Endothelial cell of umbilical vein (primary cell): ENCODE measurements at regions not wholly inside any gene's neighbourhood (a gene's known extent, or its start where the extent isn't known, plus 50 kb on each side); places are given as distances from the start of the nearest gene placed in this dataset.

Experiments
- BruUV-seq: library from RNA; stranded (reverse); fragments of 400-500 nt; replicated peaks from 2 replicates; lab custom pipeline; 2021; lab: Mats Ljungman, UMichigan
- CTCF ChIA-PET: fragments of 300-600, 350-600 bp; sonication (Branson Sonifier 250); formaldehyde crosslinking; loops from one replicate; lab custom pipeline; 2021; ENCODE audit warnings: antibody characterized with exemption, inconsistent platforms; lab: Charles Lee
- POLR2A ChIA-PET: fragments of 300-600, 350-600 bp; sonication (Branson Sonifier 250); formaldehyde crosslinking; loops from one replicate; lab custom pipeline; 2021; ENCODE audit warnings: antibody characterized with exemption, inconsistent platforms; lab: Charles Lee
- DNase-seq: peaks from one replicate; pipeline ENCODE4 v3.0.0-alpha.2; 2011; ENCODE audit warnings: low read depth, low spot score
- FAIRE-seq: peaks from 2 replicates; lab custom pipeline; 2011; peaks lifted over from hg19 to GRCh38; lab: Jason Lieb, UNC
- H2AFZ ChIP-seq: 2 replicates; pipeline ENCODE4 v1.6.0; 2012; ENCODE audit warnings: low read depth, low read length, control low read depth, inconsistent platforms
- H3K27ac ChIP-seq: 2 replicates; pipeline ENCODE4 v1.5.1; 2011; ENCODE audit warnings: low read depth, mild to moderate bottlenecking, control low read depth, low read length, moderate library complexity; ENCODE audit not compliant: insufficient read depth
- H3K27me3 ChIP-seq, 2 experiments: 2 replicates each; pipeline versions ENCODE4 v1.6.0 to v1.6.1; 2011; ENCODE audit warnings: low read length in 2 of 2, mixed read lengths in 1 of 2; ENCODE audit not compliant: control insufficient read depth in 2 of 2, insufficient read depth in 2 of 2
- H3K36me3 ChIP-seq, 2 experiments: 2 replicates in 1 of 2; 3 replicates in 1 of 2; pipeline ENCODE4 v1.5.1; 2011; ENCODE audit warnings: low read length in 2 of 2, mild to moderate bottlenecking in 1 of 2, moderate library complexity in 1 of 2; ENCODE audit not compliant: control insufficient read depth in 2 of 2, insufficient read depth in 2 of 2; ENCODE audit errors: extremely low read depth in 1 of 2
- H3K4me1 ChIP-seq: 3 replicates; pipeline ENCODE4 v1.5.1; 2011; ENCODE audit warnings: mild to moderate bottlenecking, low read length; ENCODE audit not compliant: control insufficient read depth, insufficient read depth; ENCODE audit errors: extremely low read depth
- H3K4me2 ChIP-seq: 2 replicates; pipeline ENCODE4 v1.6.1; 2011; ENCODE audit warnings: low read length, control low read depth, mixed read lengths; ENCODE audit not compliant: insufficient read depth
- H3K4me3 ChIP-seq, 3 experiments: fragments of 200-600 bp in 1 of 3; sonication (generic), shearing (Covaris generic) in 1 of 3; replicated peaks in 1 of 3; 2 replicates each; pipeline ENCODE4 v1.5.1; 2011 to 2016; ENCODE audit warnings: control low read depth in 3 of 3, low read length in 3 of 3, mild to moderate bottlenecking in 2 of 3, inconsistent platforms in 1 of 3, low read depth in 1 of 3, moderate library complexity in 1 of 3; ENCODE audit not compliant: insufficient read depth in 1 of 3
- H3K79me2 ChIP-seq: 2 replicates; pipeline ENCODE4 v1.6.0; 2012; ENCODE audit warnings: low read length, inconsistent platforms; ENCODE audit not compliant: control insufficient read depth, insufficient read depth
- H3K9ac ChIP-seq: replicated peaks from 2 replicates; pipeline ENCODE3; 2011; ENCODE audit warnings: low read length, control low read depth; ENCODE audit not compliant: insufficient read depth; ENCODE audit errors: extremely low read depth
- H3K9me1 ChIP-seq: replicated peaks from 3 replicates; pipeline ENCODE4 v1.6.0; 2011; ENCODE audit warnings: mild to moderate bottlenecking, low read length; ENCODE audit not compliant: control insufficient read depth, insufficient read depth; ENCODE audit errors: extremely low read depth
- H3K9me3 ChIP-seq: replicated peaks from 2 replicates; pipeline ENCODE4 v1.5.1; 2012; ENCODE audit warnings: low read length, inconsistent platforms; ENCODE audit not compliant: control insufficient read depth, insufficient read depth
- H4K20me1 ChIP-seq: replicated peaks from 2 replicates; pipeline ENCODE3; 2011; ENCODE audit warnings: mild to moderate bottlenecking, low read length; ENCODE audit not compliant: control insufficient read depth, insufficient read depth; ENCODE audit errors: extremely low read depth
- EZH2 ChIP-seq: IDR thresholded peaks from 2 replicates; pipeline ENCODE4 v1.6.1; 2012; ENCODE audit warnings: borderline replicate concordance, low read depth, mild to moderate bottlenecking, moderate library complexity, low read length, inconsistent platforms; ENCODE audit not compliant: severe bottlenecking
- FOS ChIP-seq: IDR thresholded peaks from 2 replicates; pipeline ENCODE4 v1.6.1; 2011; ENCODE audit warnings: mild to moderate bottlenecking, low read length, moderate library complexity, borderline replicate concordance; ENCODE audit not compliant: insufficient read depth
- GATA2 ChIP-seq: IDR thresholded peaks from 2 replicates; pipeline ENCODE4 v1.7.0; 2011; ENCODE audit warnings: low read depth, mild to moderate bottlenecking, moderate library complexity, mixed read lengths, low read length; ENCODE audit not compliant: insufficient read length, insufficient read depth
- JUN ChIP-seq: IDR thresholded peaks from 2 replicates; pipeline ENCODE4 v1.6.1; 2011; ENCODE audit warnings: borderline replicate concordance, low read depth; ENCODE audit not compliant: insufficient read length, insufficient read depth
- MYC ChIP-seq: IDR thresholded peaks from one replicate; pipeline ENCODE4 v1.6.1; 2011; ENCODE audit warnings: mild to moderate bottlenecking, low read depth, low read length
- POLR2A ChIP-seq: IDR thresholded peaks from 2 replicates; pipeline ENCODE4 v1.6.1; 2012; ENCODE audit warnings: low read depth, mild to moderate bottlenecking, control low read depth, low read length
- POLR2AphosphoS5 ChIP-seq: IDR thresholded peaks from 2 replicates; pipeline ENCODE4 v1.6.1; 2012; ENCODE audit warnings: low read depth, mild to moderate bottlenecking, control low read depth, low read length, moderate library complexity; ENCODE audit not compliant: insufficient read depth
- dilution Hi-C: fragments of 300-500 bp; cut with MboI; formaldehyde crosslinking; loops from one replicate; pipeline ENCODE4 v1.15.0; 2019; ENCODE audit warnings: low sequenced_read_pairs; ENCODE audit not compliant: extremely low pct_ligation_motif_present
- intact Hi-C: fragments of 100-400 bp; cut with micrococcal nuclease; formaldehyde crosslinking; loops from one replicate; pipeline ENCODE4 v1.10.0; 2022
- TF ChIP-seq, protein P1 (sequence below): IDR thresholded peaks from 2 replicates; pipeline ENCODE4 v1.6.1; 2011; ENCODE audit not compliant: insufficient read depth, insufficient read length
- TF ChIP-seq, protein P2 (sequence below), 2 donors: IDR thresholded peaks; 1 replicate in 1 of 2; 2 replicates in 1 of 2; pipeline ENCODE4 v1.5.1; 2011; ENCODE audit warnings: low read length in 2 of 2, mild to moderate bottlenecking in 2 of 2, moderate library complexity in 2 of 2, control low read depth in 1 of 2, inconsistent platforms in 1 of 2, low read depth in 1 of 2; ENCODE audit not compliant: insufficient read depth in 1 of 2; ENCODE audit errors: extremely low read depth in 1 of 2

DNA sequence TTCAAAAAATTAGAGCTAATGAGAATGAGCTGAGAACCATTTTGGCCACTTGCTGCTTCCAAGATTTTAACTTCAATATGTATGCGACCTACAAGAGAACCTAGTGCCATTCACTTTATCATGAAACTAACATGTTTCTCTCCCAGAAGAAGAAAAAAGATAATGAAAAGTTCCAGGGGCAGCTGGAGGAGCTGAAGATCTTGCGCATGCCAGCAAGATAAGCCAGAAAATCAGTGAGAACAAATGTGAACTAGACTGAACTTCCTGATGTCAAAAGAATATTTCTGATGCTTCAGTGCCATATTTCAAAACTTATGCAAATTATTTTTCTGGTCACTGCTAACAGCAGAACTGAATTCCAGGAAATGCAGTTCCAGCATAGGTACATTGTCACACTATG is 1265.1 kb downstream of the BRINP3 start:
- Histone ChIP-seq H3K4me3 (no peak overlapping the region), H3K9me3 (no peaks in the 10 kb centered on the region), H3K36me3 (no peaks in the 10 kb centered on the region), H4K20me1 (no peaks in the 10 kb centered on the region), H3K4me2 (no peak overlapping the region), H3K9me1 (no peaks in the 10 kb centered on the region), H3K79me2 (no peaks in the 10 kb centered on the region), H3K27me3 (no peaks in the 10 kb centered on the region), H3K4me1 (no peaks in the 10 kb centered on the region), H2AFZ (no peak overlapping the region), H3K9ac (no peak overlapping the region), H3K27ac (no peak overlapping the region)
- no peak for TF ChIP-seq EZH2
- TF ChIP-seq, protein P1, sequence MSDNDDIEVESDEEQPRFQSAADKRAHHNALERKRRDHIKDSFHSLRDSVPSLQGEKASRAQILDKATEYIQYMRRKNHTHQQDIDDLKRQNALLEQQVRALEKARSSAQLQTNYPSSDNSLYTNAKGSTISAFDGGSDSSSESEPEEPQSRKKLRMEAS = no peak
- no peak for DNase-seq
- dilution Hi-C loops = no loop called here
- intact Hi-C loops = no loop called here
- FAIRE-seq = no peak
- BruUV-seq = no TSS peak
- CTCF ChIA-PET = interaction anchor here (1.1 to 2.3 kb wide), 2 partner anchors 9 to 1109 kb away, joined by 5 read pairs; no protein-coding TSS in a partner anchor
- POLR2A ChIA-PET = no interaction called here

DNA sequence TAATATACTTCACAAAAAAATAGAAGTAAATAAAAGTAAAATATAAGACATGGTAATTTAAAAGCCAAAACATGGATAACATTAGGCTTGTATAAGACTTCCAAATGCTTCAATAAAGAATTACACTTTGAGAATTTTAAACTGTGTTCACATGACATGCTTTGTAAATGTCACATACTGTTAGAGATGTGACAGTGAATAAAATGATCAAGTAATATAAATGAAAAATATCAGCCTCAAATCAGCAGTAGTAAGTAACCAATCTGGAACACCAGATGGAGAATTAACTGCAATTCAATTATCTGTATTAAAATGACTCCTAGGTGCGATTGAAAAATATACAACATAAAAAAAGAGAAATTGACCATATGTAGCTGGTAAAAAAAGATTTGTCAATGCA is 1260.8 kb downstream of the BRINP3 start:
- H4K20me1 ChIP-seq = no peaks in the 10 kb centered on the region
- dilution Hi-C loops (no loop called here), intact Hi-C loops (no loop called here)
- H2AFZ ChIP-seq = no peak overlapping the region
- no peak for FAIRE-seq
- no peak for DNase-seq
- no peak overlapping the region for H3K4me2 ChIP-seq
- no peaks in the 10 kb centered on the region for H3K9me1 ChIP-seq
- H3K4me1 ChIP-seq = no peaks in the 10 kb centered on the region
- TF ChIP-seq JUN = no peak
- no peak for TF ChIP-seq EZH2
- no peak for TF ChIP-seq POLR2A
- TF ChIP-seq POLR2AphosphoS5 = no peak
- no peak for TF ChIP-seq FOS
- TF ChIP-seq, protein P1 = no peak
- TF ChIP-seq, protein P2, sequence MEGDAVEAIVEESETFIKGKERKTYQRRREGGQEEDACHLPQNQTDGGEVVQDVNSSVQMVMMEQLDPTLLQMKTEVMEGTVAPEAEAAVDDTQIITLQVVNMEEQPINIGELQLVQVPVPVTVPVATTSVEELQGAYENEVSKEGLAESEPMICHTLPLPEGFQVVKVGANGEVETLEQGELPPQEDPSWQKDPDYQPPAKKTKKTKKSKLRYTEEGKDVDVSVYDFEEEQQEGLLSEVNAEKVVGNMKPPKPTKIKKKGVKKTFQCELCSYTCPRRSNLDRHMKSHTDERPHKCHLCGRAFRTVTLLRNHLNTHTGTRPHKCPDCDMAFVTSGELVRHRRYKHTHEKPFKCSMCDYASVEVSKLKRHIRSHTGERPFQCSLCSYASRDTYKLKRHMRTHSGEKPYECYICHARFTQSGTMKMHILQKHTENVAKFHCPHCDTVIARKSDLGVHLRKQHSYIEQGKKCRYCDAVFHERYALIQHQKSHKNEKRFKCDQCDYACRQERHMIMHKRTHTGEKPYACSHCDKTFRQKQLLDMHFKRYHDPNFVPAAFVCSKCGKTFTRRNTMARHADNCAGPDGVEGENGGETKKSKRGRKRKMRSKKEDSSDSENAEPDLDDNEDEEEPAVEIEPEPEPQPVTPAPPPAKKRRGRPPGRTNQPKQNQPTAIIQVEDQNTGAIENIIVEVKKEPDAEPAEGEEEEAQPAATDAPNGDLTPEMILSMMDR (IDR thresholded peaks at IDR 0.05; ENCODE audit: extremely low read depth in 1 of 2, insufficient read depth in 1 of 2, low read depth in 1 of 2, low read length in 2 of 2) = no peak
- no peak for TF ChIP-seq MYC
- no peak for TF ChIP-seq GATA2
- no peaks in the 10 kb centered on the region for H3K79me2 ChIP-seq
- no peaks in the 10 kb centered on the region for H3K36me3 ChIP-seq
- H3K9me3 ChIP-seq = no peaks in the 10 kb centered on the region
- H3K4me3 ChIP-seq = no peak overlapping the region
- ChIA-PET POLR2A (no interaction called here), CTCF (no interaction called here)
- BruUV-seq = no TSS peak
- H3K27ac ChIP-seq = no peak overlapping the region
- H3K27me3 ChIP-seq = no peaks in the 10 kb centered on the region
- no peak overlapping the region for H3K9ac ChIP-seq
